ENCODE measurements at regions not wholly inside any gene's neighbourhood (a gene's known extent, or its start where the extent isn't known, plus 50 kb on each side); places are given as distances from the start of the nearest gene placed in this dataset.

DNA sequence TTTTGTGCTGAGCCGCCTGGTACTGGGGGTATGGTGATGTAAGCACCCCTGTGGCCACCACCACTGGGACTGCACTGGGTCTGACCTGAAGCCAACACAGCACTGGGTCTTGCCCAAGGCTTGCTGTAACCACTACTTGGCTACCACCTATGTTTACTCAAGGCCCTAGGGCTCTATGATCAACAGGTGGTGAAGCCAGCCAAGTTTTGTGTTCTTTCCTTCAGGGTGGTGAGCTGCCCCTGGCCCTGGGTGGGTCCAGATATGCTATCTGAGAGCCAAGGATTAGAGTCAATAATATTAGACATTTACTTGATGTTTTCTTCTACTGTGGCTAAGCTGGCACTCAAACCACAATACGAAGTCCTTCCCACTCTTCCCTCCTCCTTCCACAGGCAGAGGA lies 55.1 kb upstream of the PAGE4 start:
- no peak for FAIRE-seq

DNA sequence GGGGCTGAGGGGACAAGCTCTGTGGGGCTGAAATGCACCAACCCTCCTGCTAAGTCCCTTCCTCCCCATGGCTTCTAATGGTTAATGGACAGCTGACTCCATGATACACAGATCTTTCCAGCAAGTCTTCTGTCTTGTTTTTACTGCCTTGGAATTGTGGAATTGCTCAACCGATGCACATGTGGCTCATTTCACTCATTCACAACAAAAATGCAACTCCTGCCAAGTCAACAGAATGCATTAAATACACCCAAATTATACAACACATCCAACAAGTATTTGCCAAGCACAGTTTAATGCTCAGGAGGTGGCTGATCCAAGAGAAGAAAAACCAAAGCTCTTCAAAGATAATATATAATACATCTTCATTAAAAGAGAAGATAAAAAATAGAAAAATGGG lies 61.9 kb upstream of the PAGE4 start:
- FAIRE-seq: peak; percentile 69

DNA sequence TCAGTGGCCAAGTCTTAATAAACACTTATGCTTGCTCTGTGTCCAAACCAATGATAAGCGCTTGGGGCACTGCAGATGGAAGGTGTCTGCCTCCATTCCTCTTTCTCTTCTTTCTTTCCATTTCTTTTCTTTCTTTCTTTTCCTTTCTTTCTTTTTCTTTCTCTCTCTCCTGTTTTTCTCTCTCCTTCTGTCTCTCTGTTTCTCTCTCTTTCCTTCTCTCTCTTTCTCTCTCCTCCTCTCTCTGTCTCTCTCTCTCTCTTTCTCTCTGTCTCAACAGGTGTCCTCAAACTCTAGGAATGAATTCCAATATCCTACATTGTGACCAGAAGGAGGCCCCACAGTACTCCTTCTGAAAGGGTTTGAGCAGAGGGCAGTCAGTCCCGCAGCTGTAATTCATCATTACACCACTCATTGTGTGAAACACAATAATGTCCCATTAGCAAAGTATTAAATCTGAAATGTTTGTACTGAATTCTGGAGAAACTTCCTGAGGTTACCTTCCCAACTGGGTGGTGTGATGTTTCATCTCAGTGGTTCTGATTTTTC lies 66.5 kb upstream of the PAGE1 start:
- no peak for FAIRE-seq

DNA sequence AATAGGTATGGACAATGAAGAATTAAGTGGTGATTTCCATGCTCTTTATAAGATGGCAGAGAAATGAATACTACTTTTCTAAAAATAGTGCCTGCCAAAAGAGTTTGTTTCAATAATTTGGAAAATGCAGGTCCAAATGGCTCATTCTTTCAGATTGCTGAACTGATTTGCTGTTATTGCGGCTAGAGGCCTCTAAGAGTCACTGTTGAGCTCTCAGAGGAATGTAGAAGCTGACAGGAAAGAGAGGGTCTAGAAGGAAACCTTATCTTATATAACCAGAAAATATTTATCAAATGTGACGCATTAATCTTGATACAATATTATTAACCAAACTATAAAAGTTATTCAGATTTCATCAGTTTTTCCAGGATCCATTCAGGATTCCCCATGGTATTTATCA lies 65.7 kb upstream of the PAGE1 start:
- no peak for FAIRE-seq

DNA sequence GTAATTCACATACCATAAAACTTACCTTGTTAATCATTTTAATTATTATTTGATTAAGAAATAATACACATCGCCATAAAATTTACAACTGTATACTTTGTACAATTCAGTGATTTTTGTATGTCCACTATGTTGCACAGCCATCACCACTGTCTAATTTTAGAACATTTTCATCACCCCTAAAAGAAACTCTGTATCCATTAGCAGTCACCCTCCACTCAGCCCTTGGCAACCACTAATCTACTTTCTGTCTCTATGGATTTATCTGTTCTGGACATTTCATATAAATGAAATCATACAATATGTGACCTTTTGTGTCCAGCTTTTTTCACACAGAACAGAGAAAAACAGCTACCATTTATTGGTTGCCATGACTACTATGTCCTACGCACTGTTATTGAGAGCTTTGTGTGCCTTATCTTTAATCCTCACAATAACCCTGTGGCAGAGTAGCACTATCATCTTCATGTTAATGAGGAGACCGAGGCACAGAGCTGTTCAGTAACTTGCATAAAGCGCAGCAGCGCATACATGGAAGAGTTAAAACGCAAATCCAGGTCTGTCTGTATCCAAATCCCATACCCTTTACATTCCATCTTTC lies 64.6 kb upstream of the PAGE1 start:
- FAIRE-seq: no peak

DNA sequence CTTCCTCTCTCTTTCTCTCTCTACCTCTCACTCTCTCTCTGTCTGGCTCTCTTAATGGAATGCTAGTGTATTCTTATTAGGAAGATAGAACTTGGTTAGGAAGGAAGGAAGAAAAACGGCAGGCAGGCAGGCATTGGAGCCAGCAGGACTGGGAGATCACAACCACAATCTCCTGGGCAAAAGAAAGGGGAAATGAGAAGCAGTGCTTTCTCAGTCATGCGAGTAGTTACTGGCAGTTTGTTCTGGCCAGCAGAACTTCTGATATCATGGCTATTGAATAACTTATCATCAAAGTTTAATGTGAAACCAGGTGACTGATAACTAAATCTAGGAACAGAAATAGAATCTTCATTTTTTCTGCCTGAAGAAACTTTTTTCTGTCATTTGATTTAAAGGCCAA lies 60.9 kb upstream of the PAGE1 start:
- FAIRE-seq: no peak

DNA sequence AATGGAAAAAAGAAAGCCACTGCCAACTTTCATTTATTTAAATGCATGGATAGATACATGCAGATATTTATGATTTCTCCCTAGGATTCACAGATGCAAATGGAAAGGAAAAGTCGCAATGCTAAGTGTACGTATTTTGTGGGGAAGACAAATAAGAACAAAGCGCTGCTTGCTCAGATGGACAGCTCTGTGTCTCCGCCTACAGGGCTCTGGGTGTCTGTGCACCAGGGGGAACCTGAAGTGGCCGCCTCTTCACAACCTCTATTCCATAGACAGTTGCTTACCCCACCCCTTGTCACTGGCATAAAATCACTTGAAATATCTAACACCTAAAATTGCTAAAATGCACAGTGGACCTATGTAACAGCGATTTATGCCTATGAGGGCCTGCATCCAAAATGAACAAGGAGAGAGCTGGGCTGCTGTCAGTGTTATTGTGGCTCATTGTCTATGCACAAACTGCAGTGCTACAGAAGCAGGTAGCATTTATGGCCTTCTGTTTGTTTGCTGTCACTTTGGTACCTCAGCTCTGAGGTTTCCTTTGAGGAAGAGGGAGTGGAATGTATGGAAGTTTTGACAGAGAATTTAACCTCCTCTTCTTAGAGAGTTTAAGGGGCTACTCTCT lies 58.6 kb upstream of the PAGE1 start:
- no peak for FAIRE-seq

DNA sequence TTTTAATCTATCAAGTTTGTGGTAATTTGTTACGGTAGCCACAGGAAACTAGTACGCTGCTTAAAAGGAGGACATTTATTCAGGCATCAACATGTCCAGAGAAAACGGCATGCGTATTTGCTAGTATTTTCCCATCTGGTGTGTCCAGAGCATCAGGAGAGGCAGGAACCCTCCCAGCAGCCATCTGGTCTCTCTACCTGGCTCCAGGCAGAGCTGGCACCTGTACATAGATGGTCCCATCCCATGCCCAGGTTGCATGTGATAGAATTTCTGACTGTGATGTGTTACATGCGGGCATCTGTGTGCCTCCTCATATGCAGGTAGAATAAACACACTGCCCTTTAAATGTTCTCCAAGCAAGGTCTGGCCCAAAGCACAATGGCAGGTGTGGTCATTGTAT lies 57.9 kb upstream of the PAGE1 start:
- no peak for FAIRE-seq

DNA sequence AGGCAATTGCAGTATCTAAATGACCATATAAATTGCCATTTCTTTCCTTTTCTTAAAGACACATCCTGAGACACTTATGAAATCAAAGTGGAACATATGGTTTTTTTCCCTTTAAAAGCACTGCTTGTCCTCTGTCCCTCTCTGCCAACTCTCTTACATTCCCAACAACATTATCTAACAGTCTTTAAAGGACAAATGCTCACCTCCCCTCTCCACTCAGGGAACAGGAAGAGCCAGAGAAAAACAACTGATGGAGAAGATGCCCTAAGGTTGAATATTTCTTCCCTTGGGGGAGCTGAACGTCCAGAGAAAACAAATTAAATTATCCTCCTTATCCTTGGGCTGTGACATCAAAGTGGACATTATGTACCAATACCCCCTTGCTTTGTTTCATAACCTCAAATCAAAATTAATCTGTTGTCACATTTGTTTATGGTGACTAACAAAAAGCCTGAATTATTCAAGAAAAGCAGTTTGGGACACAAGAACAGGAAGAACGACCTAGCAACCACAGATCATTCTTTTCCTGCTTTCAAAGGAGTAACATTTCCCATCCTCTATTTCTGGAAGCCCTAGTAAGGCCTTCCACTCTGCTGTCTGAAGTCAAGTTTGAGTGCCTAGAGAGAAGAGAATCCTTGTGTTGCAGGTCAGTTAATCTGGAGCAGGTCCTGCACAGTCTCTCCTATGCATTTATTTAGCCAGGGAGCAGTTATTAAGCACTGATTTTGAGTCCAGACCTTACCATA lies 52.6 kb upstream of the PAGE1 start:
- no peak for FAIRE-seq

DNA sequence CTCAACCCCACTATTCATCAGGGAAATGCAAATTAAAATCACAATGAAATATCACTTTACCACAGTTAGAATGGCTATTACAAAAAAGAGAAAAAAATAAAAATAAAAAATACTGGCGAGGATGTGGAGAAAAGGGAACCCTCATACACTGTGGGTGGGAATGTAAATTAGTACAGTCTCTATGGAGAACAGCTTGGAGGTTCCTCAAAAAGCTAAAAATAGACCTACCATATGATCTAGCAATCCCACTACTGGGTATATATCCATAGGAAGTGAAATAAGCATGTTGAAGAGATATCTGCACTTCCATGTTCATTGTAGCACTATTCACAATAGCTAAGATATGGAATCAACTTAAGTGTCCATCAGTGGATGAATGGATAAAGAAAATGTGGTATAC lies 50.5 kb upstream of the PAGE1 start:
- FAIRE-seq: no peak

Data from endometrium (tissue), 2 donors.